Stomach (tissue), 4 donors: ENCODE measurements at regions not wholly inside any gene's neighbourhood (a gene's known extent, or its start where the extent isn't known, plus 50 kb on each side); places are given as distances from the start of the nearest gene placed in this dataset.

Experiments used
- CTCF ChIP-seq, 7 experiments: fragments of 450-650 bp in 4 of 7; fragments of 200-600 bp in 3 of 7; sonication (generic) in 3 of 7; IDR thresholded peaks; one replicate each; pipeline ENCODE4 v1.5.1; 2016 to 2019; ENCODE audit warnings: antibody characterized with exemption in 7 of 7, control low read depth in 2 of 7, mild to moderate bottlenecking in 1 of 7
- EP300 ChIP-seq: sonication (generic); formaldehyde crosslinking; IDR thresholded peaks from one replicate; pipeline ENCODE4 v1.6.1; 2017; ENCODE audit warnings: antibody characterized with exemption
- POLR2A ChIP-seq, 4 donors: fragments of 450-650 bp; IDR thresholded peaks; one replicate each; pipeline ENCODE4 v1.6.1; 2016; ENCODE audit warnings: antibody characterized with exemption in 4 of 4, control low read depth in 2 of 4, mild to moderate bottlenecking in 1 of 4, moderate library complexity in 1 of 4
- POLR2AphosphoS5 ChIP-seq, 3 donors: sonication (generic); formaldehyde crosslinking; IDR thresholded peaks; one replicate each; pipeline ENCODE4 v1.6.1; 2016; ENCODE audit warnings: antibody characterized with exemption in 3 of 3

GRCh38 chrX:20435913-20436312, 169.2 kb upstream of the RPS6KA3 start:
- TF ChIP-seq POLR2A (IDR thresholded peaks at IDR 0.05) (no peak), CTCF (IDR thresholded peaks at IDR 0.05) (no peak), EP300 (no peak), POLR2AphosphoS5 (IDR thresholded peaks at IDR 0.05) (no peak)
